Fibroblast of mammary gland (primary cell): ENCODE measurements at regions not wholly inside any gene's neighbourhood (a gene's known extent, or its start where the extent isn't known, plus 50 kb on each side); places are given as distances from the start of the nearest gene placed in this dataset.

Experiments
- DNase-seq: peaks from one replicate; pipeline ENCODE4 v3.0.0-alpha.2; 2010; ENCODE audit warnings: low read depth
- H3K4me3 ChIP-seq: 2 replicates; pipeline ENCODE4 v1.5.1; 2011; ENCODE audit warnings: low read depth, mild to moderate bottlenecking, low read length, moderate library complexity; ENCODE audit not compliant: control insufficient read depth
- TF ChIP-seq, protein P1 (sequence below): conservative IDR thresholded peaks from 2 replicates; pipeline ENCODE4 v1.5.1; 2011; ENCODE audit warnings: low read depth, low read length, inconsistent platforms; ENCODE audit not compliant: control insufficient read depth, insufficient read depth

DNA sequence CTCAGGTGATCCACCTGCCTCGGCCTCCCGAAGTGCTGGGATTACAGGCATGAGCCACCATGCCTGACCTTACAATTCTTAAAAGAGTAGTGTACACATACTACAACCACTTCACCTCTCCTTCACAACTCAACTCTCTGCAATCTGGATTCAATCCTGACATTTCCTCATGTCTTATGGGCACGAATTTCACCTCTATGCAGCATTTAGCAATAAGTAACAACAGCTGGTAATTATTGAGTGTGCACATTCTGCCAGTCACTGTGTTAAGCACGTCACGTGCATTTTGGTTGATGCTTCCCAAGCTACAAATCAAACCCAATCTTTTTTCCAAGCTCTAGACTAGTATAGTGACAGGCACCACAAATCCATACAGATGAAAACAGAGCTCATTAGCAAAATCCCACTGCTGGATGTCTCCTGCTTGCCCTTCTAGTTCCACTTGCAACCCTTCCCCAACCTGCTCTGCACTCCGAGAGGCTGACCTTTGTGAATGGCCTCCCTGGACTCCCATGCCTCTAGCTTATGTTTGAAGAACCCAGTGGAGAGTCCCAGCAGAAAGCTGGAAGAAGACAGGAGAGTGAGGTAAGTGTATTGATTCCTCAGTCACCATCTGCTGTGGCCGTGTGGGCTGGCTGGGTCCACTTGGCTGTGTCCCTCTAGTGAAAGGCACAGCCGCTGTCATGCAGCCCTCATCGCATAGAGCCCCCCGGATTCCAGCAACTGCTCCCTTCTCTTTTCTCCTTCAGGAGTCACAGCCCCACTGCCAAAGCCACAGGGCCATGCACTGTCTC lies 176.5 kb downstream of the MEX3B start:
- DNase-seq: no peak
- H3K4me3 ChIP-seq: no peak overlapping the region
- TF ChIP-seq, protein P1, sequence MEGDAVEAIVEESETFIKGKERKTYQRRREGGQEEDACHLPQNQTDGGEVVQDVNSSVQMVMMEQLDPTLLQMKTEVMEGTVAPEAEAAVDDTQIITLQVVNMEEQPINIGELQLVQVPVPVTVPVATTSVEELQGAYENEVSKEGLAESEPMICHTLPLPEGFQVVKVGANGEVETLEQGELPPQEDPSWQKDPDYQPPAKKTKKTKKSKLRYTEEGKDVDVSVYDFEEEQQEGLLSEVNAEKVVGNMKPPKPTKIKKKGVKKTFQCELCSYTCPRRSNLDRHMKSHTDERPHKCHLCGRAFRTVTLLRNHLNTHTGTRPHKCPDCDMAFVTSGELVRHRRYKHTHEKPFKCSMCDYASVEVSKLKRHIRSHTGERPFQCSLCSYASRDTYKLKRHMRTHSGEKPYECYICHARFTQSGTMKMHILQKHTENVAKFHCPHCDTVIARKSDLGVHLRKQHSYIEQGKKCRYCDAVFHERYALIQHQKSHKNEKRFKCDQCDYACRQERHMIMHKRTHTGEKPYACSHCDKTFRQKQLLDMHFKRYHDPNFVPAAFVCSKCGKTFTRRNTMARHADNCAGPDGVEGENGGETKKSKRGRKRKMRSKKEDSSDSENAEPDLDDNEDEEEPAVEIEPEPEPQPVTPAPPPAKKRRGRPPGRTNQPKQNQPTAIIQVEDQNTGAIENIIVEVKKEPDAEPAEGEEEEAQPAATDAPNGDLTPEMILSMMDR: no peak

DNA sequence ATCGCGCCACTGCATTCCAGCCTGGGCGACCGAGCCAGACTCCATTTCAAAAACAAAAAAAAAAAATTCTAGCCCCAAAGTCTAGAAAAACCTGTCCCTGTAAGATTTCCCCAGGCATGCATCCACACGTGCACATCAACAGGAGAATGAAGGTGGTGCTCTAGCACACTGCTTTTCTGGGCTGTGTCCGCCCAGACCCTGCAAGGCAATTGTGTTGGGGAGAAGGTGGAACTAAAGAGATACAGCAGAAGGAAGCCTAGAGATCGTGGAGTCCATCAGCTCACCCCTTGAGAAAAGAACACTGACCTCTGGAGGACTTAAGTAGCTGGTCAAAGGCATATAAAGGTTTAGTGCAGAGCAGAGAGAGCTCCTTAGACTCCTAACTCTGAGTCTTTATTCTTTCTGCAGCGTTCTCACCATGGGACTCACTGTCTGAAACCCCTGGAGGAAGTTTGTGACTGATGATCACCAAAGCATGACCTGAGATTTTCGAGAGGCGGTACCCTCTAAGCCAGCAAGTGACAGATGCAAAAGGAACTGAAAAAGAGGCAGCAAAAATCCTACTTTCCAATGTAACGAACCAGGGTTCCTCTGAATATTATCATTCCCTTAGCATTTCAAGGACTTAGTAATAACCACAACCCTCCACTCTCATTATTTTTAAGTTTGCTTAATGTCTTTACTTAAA lies 179.8 kb downstream of the MEX3B start:
- TF ChIP-seq, protein P1: no peak
- H3K4me3 ChIP-seq: no peak overlapping the region
- no peak for DNase-seq

DNA sequence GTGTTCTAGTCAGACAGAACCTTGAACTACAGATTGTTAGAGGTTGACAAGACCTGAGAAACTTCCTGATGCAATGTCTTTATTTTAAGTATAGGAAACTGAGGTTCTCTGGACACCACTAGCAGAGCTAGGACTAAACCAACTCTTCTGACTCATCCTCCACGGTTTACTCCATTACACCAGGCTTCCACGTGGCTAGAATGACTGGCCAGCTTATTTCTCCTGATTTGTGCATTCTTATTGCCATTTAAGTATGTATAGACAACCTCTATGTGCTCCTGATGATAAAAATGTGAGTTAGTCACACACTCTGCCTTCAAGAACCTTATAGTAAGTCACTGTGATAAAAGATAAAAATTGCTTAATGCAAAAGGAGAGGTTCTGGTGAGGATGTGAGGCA lies 182.7 kb downstream of the MEX3B start:
- TF ChIP-seq, protein P1: no peak
- DNase-seq: peak; percentile 4
- no peak overlapping the region for H3K4me3 ChIP-seq

DNA sequence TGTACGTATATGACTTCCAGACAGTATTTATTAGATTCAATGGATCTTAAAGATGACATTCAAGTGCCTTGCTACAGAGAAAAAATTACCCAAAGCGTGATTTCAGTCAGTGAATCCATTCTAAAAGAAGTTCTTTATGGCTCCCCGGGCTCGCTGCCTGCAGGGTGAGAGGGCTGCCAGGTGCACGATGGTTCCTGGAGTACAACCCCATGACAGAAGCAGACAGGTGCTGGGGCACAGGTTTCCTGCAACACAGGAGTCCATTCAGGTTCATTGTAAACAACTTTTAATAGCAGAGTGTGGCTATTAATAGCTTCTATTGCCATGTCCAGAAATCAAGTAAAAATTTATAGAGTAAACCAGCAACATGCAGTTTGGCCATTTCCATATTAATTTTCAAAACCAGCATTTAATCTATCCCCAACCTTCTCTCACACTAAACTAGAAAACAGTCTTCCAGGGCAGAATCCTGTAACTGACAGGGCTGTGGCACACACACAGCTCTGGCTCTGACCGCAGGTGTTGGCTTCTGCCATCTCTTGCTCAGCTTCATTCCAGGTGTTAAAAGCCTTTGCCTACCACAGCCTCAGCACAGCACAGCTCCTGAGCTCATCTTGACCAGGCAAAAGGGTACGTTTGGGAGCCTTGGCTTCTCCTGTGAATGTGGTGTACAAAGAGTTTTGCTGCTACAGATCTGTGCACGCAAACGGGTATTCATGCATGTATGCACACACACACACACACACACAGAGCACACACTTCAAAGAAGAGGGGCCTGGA lies 185.9 kb downstream of the MEX3B start:
- TF ChIP-seq, protein P1: no peak
- no peak for DNase-seq
- no peak overlapping the region for H3K4me3 ChIP-seq

DNA sequence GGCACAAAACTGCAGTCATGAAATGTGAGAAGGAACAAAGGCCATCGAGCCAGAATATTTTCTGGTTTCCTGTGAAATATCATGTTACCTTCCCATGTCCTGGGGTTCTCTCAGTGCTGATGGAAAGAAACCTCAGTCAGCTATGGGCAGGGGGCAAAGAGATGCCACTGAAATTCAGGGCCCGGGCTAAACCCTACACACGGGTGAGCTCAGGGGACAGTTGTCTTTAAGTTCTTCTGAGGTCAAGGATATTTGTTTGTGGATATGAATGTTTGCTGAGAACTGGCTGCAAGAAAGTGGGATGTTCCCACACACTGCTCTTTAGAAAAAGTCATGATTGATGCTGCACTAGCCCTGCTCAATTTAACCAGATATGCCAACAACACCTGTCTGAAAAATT lies 187.2 kb downstream of the MEX3B start:
- TF ChIP-seq, protein P1: no peak
- H3K4me3 ChIP-seq: no peak overlapping the region
- DNase-seq: no peak

DNA sequence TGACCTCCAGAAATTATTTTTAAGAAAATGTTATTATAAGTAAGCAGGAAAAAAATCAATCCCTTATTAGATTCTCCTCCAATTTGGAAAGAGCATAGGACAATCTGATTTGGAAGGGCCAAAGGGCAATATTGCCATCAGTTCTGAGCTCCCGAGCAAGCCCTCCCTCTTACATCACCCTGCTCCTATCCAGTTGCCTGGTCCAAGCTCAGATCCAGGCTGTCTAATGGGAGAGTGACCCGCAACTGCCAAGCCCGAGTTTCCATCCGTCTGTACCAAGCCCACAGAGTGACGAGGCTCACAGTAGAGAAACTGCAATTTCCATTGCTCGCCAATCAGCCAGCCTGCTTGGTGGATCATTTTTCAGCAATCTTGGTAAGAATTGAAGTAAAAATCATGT lies 187.7 kb downstream of the MEX3B start:
- TF ChIP-seq, protein P1: no peak
- DNase-seq: no peak
- no peak overlapping the region for H3K4me3 ChIP-seq
